HG02943 (cell line): ENCODE measurements at regions not wholly inside any gene's neighbourhood (a gene's known extent, or its start where the extent isn't known, plus 50 kb on each side); places are given as distances from the start of the nearest gene placed in this dataset.

Experiments
- ATAC-seq: cut with Tn5 transposase; IDR thresholded peaks from one replicate; pipeline ENCODE4 v1.9.1; 2021; ENCODE audit warnings: mild to moderate bottlenecking, low read depth, moderate library complexity; ENCODE audit not compliant: unreplicated experiment

DNA sequence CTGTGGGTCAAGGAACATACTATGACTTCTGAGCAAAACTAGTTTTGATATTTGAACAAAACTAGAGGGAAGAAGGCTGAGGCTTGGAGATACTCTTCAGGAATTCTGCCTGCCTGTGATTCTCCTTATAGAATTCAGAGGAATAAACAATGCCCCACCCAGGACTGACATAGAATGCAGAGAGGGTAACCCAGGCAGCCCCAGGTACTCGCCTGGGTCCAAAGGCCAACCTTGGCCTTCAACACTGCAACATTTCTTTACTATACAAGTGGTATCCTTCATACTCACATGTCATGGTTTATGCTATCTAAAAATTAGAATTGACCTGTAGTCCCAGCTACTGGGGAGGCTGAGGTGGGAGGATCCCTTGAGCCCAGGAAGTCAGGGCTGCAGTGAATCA lies 217.0 kb upstream of the FOXN3 start:
- no peak for ATAC-seq

DNA sequence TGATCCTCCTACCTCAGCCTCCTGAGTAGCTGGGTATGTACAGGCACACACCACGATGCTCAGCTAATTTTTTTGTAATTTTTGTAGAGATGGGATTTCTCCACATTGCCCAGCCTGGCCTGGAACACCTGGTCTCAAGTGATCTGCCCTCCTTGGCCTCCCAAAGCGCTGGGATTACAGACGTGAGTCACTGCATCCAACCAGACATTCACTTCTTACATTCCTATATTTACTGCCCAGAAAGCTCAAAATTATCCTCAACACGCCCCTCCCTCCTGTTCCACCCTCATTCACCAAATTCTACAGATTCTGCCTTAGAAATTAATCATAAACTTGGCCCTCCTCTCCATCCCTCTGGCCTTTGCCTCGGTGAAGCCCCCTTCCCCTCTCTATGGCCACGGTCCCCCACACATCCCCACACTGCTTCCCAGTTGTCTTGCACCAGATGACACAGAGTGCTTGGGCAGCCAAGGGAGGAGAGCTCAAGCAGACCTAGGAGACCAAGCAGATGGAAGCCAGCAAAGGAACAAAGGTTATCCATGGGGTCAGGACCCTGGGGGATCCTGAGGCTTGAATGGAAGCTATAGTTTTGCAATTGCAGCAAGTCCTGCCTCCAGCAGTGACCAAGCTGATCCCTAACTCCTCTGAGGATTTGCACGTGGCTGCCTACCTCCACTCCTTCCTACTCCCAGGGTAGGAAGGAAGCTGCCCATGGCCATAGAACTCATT lies 213.2 kb upstream of the FOXN3 start:
- no peak for ATAC-seq

DNA sequence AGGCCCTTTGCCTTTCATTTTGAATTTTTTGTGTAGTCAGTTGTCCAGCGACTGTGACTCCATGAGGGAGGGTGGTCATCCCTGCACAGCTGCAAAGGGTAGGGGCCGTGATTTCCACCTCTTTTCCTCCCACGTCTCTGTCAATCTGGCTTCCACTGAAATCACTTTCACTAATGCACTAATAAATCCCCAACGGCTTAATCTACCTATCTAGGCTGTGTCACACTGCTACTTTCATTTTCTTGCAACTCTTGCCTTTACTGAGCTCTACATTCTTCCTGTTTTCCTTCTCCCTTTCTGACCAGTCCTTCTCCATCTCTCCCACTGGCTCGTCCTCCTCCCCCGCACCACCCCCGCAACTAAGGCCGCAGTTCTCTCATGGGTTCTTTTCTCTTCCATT lies 212.3 kb upstream of the FOXN3 start:
- no peak for ATAC-seq

DNA sequence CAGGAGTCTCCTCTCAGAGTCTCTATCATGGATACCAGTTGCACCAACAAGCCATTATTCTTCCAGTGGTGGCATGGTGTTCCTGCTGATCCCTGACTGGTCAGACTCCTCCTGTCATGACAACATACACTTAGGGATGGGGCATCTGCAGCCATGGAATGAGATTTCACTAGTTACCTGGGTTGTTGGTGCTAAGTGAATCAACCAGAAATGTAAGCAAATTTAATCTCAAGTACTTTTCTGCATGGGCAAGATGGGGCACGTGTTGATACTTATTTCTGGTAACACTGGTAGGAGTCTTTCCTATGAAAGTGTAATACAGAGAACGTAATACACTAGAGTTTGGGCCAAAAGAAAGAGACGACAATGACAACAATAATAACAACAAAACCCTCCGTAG lies 211.5 kb upstream of the FOXN3 start:
- no peak for ATAC-seq

DNA sequence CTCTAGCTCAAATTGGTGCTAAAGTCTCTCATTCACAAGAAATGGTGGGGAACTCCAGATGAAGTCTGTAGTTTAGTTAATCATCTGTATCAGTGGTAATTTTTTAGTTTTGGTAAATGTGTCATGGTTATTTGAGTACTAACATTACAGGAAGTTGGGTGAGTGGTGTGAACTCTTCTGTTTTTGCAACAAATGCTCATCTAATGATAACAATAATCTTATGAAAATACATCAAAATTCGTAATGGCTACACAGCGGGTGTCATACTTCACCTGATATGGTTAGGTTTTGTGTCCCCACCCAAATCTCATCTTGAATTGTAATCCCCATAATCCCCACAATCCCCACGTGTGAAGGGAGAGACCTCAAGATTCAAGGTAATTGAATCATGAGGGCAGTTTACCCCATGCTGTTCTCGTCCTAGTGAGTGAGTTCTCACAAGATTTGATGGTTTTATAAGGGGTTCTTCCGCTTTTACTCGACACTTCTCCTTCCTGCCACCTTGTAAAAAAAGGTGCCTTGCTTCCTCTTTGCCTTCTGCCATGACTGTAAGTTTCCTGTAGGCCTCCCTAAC lies 209.3 kb upstream of the FOXN3 start:
- no peak for ATAC-seq

DNA sequence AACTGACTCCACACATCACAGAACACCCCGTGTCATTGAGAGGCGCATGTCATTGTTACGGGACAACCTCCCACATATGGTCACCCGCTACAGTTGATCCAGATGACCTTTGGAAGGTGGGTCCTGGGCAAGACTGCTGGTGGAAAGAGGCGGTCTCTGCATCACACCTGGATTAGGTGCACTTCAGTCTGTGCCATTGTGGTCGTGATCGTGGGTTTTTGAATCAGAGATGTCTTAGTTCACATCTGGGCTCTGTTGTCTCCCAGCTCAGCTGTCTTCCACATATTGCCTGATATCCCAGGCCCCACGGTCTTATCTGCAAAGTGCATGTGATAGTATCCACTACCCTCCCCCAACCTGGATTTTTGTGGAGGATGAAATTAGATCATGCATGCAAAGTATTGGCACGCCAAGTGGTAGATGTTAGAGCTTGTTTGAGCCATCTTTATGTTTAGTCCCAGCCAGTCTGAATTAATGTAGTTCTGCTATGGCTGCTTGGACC lies 208.7 kb upstream of the FOXN3 start:
- ATAC-seq = no peak

DNA sequence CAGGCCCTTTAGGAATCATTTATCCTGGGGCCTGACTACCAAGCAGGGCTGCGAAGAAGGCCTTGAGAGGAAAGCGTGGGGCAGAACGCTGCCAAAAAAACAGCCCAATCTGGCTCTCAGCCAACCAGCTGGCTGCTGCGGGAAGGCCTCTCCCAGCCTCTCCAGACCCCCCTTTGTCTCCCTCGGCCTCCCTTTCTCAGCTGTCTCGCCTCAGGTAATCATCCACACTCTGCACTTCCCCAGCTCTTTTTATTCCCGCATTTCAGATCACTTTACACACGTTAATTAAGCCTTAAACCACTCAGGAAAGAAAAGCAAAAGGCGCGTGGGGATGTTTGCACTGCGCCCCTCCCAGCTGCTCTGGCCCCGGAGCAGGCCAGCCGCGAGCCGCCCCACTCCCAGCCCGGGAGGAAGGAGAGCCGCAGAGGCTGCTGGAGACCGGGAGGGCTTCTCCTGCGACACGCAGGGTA lies 208.2 kb upstream of the FOXN3 start:
- no peak for ATAC-seq

DNA sequence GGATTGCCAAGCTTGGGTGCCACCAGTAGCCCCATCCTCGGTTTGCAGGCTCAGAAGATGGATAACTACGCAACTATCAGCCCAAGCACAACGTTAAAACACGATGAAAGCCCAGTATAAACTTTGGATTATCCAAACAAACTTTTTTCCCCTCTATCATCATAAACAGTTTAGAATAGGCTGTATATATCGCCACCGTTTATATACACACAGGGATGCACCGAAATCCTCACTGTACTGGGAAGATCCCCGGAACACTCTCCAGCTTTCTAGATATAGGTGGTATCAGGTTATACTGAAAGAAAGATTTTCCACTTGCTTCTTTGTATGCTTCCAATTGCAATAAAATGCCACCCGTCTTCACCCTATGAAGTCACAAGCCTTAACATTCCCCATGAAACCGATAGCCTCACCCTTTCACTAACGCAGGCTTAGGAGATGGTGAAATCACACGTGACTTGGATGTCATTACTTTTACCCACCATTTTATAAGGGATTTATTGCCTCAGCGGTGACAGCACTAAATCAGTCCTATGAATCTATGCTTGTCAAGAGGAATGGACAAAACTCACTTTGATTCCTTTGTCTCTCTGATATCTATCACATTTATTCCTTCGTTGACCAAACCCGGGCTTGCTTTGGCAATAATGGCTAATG lies 207.6 kb upstream of the FOXN3 start:
- ATAC-seq = no peak

DNA sequence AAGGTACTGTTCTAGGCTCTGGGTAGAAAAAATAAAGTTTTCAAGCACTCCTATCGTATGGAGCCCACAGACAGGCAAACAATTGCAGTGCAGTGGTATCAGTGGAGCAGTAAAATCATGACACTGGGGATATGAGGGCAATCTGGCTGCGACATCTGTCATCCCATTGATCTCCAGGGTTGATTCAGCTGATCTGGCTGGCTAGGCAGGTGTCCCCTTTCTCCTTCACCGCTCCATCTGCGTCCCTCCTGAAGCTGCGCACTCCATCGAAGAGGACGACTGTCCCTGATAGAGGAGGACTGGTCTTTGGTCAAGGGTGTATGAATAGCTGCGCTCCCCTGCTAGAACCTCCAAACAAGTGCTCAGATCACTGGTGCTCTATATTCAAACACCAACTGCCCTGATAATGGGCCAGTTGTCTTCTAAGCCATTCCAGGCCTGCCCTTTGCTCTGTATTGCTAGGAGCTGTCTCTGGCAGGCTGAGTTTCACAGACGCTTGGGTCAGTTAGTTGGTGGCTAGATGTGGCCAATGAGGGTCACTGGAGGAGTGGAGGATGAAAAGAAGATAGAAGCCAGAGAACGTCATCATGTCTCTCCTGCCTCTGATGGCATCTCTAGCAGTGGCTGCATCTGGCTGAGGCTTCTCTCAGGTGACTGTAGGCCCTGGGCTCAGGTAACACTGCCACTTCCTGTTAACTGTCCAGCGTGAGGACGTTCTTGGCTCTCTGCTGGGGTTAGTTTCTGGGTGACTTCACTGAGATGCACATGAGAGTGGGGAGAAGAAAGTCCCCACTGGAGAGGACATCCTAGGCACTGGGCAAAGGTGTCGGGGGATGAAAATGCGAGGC lies 205.0 kb upstream of the FOXN3 start:
- ATAC-seq = no peak

DNA sequence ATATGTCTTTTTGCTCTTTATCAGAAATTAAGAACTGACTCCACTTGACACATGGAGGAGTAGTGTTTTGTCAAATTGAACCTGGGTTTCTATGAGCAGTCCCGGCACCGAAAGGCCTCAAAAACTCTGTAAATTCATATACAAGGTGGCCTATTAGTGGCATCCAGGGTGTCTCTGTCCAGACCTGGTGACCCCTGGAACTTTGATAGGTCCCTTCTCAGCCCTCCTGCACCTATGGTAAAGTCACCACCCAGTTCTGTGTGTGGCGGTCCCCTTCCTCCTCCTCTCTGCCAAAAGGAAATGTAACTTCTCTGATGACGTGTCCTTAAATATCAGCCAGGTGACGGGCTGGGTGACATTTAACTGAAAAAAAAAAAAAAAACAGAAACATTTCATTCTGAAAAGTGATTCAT lies 204.0 kb upstream of the FOXN3 start:
- ATAC-seq = no peak

DNA sequence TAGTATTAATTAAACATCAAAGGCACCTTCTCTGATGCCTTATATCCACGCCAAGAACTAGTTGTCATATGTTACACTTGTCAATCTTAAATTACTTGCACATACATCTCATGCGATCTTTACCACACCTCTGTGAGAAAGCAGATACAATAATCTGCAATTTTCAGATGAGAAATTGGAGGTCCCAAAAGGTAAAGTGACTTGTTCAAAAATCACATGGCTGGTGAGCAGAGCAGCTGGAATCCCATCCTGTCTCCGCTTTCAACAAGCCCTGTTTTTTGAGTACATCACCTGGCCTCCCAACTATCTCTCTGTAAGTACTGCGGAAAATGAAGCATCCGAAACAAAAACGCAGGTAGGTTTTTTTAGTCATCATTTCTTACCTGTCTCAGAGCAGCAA lies 203.4 kb upstream of the FOXN3 start:
- no peak for ATAC-seq

DNA sequence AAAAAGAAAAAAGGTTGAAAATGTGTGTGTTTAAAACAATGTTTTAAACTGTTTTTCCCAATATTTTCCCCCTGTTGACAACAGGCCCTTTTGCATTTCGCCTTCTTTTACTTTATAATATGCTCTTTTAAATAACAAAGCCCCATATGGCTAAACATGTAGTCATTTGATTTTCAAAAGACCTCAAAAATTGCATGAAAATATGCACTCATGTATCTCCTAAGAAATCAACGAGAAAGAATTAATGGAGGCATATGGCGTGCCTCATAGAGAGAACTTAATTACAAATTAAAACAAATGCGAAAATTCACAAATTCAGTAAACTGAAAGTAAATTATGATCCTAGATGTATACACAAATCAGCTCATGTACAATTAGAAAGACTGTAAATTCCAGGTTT lies 202.6 kb upstream of the FOXN3 start:
- no peak for ATAC-seq

DNA sequence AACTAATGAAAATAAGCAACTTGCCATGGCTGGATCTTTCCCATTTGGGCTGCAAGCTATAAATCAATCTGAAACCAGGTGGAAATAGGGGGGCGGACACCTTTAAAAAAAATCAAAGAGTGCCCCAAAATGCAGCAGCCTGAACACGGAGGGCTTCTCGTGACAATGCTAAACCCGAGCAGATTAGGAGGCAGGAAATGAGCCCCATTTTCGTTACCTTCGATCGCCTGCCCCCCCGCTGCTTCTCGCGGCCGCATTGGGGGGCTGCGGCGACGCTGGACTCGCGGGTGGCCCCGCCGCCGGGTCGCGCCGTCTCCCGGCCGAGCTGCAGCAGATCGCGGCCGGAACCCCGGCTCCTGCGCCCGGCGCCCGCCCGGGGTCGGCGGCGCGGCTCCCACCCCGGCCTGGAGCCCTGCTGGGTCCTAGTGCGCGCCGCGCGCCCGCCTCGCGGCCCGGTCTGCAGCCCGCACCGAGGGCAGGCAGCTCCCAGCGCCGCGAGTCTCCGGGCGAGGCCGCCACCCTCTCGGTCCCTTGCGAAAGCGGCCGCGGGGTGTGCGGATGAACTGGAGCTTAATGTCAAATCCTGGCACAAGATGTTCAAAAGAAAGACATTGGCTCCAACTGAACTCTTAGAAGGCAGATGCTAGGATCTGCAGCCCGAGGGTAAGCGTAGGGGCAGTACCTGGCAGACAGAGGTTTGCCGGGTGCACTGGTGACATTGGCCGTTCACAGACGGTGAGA lies 201.9 kb upstream of the FOXN3 start:
- ATAC-seq = peak; percentile 53

DNA sequence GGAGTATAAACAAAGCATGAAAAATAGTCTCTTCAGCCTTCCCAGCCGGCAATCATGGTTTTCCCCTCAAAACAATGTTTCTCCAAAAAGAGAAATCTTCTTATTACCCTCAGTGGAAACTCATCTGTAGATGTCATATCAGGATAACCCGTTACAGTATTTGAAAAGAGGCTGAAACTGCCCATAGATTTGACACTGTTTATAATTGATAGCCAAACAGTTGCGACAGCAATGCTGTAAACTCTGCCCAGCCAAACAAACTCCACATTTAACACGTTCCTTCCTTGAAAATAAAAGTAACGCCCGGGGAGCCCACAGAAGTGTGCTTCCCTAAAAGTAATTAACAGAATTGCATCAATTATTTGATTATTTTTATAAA lies 201.3 kb upstream of the FOXN3 start:
- ATAC-seq = no peak

DNA sequence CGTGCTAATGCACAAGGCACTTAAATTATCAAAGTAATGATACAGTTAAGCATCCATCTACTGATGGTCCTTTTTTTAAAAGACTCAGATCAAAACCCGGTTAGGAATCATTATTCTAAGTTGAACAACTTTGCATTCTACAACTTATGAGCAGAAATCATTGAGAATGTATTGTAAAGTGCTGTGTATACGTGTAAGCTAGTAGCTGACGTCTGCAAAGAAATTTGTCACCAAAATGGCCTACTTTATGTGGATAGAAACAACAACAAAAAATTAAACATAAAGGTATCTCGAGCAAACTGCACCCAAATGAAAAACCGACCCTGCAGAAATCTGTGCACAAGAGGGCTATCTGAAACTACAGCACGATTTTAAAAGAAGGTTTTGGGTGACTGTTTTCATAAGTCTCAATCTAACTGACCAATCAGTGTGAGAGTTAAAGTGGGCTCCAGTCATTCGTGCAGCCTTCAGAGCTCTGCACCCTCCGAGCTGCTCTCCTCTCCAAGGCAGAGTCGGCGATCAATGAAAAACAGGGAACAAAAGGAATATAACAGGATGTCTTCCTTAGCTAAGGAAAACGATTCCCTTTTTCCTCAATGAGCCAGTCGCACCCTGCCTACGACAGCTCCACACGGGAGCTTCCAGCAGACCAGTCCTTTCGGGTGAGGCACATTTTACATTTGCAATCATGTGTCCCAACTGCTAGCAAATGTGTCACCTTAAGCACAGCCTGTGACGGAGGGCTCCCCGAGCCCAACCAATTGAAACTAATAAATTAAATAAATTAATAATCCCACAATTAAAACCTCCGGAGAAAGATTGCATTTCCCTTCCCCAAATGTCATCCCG lies 200.7 kb upstream of the FOXN3 start:
- no peak for ATAC-seq

DNA sequence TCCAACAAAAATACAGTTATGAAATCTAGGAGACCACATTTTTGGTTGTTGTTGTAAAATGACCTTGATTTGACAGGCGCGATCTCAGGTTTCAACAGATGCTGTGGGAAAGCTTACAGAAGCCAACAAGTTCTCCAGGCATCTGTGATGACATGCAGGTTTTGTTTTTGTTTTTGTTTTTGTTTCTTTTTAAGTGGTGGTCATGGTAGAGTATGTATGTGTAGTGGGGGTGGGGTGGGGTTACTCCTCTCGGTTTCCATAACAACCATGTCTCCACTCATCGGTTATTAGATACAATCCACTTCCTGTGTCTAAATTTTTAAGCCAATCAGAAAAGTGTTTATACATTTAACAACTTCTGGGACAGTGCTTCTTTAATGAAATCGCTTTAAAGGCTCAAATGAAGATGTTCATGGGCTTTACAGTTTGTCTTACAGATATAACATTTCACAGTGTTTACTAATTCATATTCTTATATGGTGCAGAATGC lies 199.9 kb upstream of the FOXN3 start:
- ATAC-seq = peak; percentile 42

DNA sequence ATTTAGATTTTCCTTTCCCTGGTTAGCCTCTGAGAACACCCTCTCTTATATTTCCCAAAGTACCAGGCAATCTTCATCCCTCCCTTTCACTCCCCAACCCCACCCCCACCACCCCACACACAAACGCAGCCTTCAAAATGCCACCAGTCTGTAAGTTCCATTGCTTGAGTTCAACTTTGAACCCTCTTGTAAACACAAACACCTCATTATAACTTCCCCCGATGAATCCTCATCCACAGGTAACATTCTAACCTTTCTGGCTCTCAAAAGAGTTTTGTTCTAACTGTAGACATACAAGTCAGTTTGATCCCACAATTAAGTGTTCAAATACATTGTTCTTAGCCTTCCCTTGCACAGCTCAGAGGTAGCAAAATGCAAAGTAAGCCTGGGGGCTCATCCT lies 199.4 kb upstream of the FOXN3 start:
- no peak for ATAC-seq

DNA sequence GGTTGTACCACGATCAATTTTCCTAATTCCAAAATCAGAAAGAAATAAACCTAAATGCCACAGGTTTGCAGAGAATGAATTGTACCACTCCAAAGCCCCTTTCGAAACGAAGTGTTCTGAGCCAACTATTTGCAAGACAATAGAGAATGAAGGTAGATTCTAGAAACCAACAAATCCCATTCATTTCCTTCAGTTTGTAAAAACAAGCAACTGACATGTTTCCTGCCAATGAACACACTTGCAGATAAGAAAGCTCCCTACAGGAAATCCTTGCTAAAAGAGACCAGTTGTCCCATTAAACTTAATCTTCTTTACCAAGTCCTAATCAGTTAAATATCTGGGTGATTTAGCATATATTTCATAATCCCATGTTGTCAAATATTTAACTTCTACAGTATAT lies 198.4 kb upstream of the FOXN3 start:
- no peak for ATAC-seq

DNA sequence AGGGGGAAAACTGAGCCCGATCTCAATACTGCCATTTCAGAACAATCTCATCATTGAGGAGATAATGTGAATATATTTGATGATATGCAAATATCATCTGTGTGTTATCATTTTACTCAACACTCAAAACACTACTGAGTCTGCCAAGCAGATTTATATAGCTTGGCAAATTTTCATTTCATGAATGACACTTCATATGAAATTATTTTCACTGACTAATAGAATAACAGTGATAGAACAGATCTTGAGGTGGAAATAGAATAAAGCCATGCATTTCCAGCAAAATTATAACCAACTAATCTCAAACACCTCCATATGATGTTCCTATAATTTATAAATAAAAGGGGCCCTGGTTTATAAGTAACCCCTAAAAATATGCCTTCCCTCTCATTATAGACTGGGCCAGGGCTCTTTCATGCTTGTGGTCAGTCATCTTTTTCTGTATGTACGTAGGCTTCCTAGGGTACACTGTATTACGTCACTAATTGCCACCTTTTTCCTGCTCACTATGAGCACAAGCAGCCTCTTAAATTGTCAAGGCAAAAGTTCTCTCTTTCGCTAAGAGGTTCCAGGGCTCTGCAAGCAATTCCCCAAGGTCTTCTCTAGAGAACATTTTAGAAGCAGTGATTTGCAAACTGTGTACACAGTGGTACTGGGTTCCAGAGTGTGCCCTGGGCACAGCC lies 197.1 kb upstream of the FOXN3 start:
- ATAC-seq = no peak
